Activated CD8-positive, alpha-beta T cell treated with anti-CD3 and anti-CD28 coated beads for 36 hours (primary cell): ENCODE measurements at regions not wholly inside any gene's neighbourhood (a gene's known extent, or its start where the extent isn't known, plus 50 kb on each side); places are given as distances from the start of the nearest gene placed in this dataset.
"Not testable (repeated sequence)": the region's sequence is repeated elsewhere in the genome, so short reads cannot be mapped to it uniquely, and the experiment has no call there.

ENCODE experiments used
- ATAC-seq: fragments of 200-7000 bp; cut with Tn5 transposase; one replicate; pipeline ENCODE4 v1.10.0; 2021; ENCODE audit warnings: mild to moderate bottlenecking, moderate library complexity
- CTCF ChIA-PET: fragments of 350-600 bp; sonication (Branson Sonifier 250); formaldehyde crosslinking; loops from one replicate; lab custom pipeline; 2021; ENCODE audit warnings: antibody characterized with exemption; lab: Charles Lee
- POLR2A ChIA-PET: fragments of 350-600 bp; sonication (Branson Sonifier 250); formaldehyde crosslinking; loops from one replicate; lab custom pipeline; 2021; ENCODE audit warnings: antibody characterized with exemption; lab: Charles Lee
- DNase-seq: peaks from one replicate; pipeline ENCODE4 v3.0.0-alpha.2; 2020
- H3K27ac Mint-ChIP-seq: one replicate; pipeline ENCODE4 v1.8.0; 2021; ENCODE audit warnings: mild to moderate bottlenecking, mixed read lengths
- H3K27me3 Mint-ChIP-seq: one replicate; pipeline ENCODE4 v1.8.0; 2021; ENCODE audit warnings: mixed read lengths
- H3K36me3 Mint-ChIP-seq: one replicate; pipeline ENCODE4 v1.8.0; 2021; ENCODE audit warnings: low read depth, mixed read lengths
- H3K4me1 Mint-ChIP-seq: one replicate; pipeline ENCODE4 v1.8.0; 2021; ENCODE audit warnings: low read depth, mixed read lengths
- H3K4me3 Mint-ChIP-seq: one replicate; pipeline ENCODE4 v1.8.0; 2021; ENCODE audit warnings: mild to moderate bottlenecking, moderate library complexity, mixed read lengths
- H3K9me3 Mint-ChIP-seq: one replicate; pipeline ENCODE4 v1.8.0; 2021; ENCODE audit warnings: mixed read lengths
- intact Hi-C: fragments of 100-400 bp; cut with micrococcal nuclease; formaldehyde crosslinking; loops from one replicate; pipeline ENCODE4 v1.10.0; 2022
- TF ChIP-seq, protein P1 (sequence below): fragments of 200-600 bp; IDR thresholded peaks from one replicate; pipeline ENCODE4 v1.8.0; 2022; ENCODE audit warnings: antibody characterized with exemption, mild to moderate bottlenecking

DNA sequence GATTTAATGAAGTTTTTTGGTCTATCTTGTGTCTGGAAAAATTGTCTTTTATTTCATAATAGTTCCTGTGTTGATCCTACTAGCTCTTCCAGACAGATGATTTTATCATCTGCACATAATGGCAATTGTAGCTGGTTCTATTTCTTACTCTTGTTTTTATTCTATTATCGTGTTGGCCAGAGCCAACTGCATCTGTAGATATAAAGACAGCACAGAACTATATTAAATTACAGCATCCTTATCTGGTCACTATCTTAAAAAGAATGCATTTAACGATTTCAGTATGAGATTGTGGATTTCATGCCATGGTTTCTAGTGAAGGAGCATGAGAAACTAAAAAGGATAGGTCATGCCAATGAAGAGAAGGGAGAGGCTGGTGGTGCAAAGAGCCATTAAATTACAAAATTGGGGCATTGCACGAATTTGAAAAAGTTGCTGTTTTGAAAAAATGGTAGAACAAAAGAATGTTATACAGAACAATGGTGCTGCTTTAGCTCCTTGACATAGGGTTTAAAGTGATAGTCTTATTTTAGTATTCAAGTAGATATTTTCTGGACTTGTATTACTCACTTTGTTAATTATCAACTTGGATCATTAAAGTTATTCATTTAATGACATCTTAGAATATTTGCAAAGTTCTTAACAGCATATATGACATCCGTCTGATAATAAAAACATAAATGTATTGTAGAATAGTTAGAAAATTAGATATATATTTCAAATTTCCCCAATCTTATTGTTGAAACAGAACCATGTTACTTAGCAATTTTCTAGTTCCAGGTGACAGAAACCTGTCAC, 1250.3 kb downstream of the REEP3 start:
- ATAC-seq (no peak), DNase-seq (no peak)
- intact Hi-C loops = no loop called here
- Mint-ChIP-seq H3K27me3 (no peaks in the 10 kb centered on the region), H3K36me3 (no peaks in the 10 kb centered on the region), H3K4me1 (no peaks in the 10 kb centered on the region), H3K9me3 (peaks cover 1% of the 10 kb centered on the region), H3K4me3 (no peak overlapping the region), H3K27ac (no peak overlapping the region)
- ChIA-PET CTCF (no interaction called here), POLR2A (interaction anchor here (0.6 kb wide), 1 partner anchor 1651 kb away, joined by 4 read pairs; no protein-coding TSS in a partner anchor)
- TF ChIP-seq, protein P1, sequence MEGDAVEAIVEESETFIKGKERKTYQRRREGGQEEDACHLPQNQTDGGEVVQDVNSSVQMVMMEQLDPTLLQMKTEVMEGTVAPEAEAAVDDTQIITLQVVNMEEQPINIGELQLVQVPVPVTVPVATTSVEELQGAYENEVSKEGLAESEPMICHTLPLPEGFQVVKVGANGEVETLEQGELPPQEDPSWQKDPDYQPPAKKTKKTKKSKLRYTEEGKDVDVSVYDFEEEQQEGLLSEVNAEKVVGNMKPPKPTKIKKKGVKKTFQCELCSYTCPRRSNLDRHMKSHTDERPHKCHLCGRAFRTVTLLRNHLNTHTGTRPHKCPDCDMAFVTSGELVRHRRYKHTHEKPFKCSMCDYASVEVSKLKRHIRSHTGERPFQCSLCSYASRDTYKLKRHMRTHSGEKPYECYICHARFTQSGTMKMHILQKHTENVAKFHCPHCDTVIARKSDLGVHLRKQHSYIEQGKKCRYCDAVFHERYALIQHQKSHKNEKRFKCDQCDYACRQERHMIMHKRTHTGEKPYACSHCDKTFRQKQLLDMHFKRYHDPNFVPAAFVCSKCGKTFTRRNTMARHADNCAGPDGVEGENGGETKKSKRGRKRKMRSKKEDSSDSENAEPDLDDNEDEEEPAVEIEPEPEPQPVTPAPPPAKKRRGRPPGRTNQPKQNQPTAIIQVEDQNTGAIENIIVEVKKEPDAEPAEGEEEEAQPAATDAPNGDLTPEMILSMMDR = no peak

DNA sequence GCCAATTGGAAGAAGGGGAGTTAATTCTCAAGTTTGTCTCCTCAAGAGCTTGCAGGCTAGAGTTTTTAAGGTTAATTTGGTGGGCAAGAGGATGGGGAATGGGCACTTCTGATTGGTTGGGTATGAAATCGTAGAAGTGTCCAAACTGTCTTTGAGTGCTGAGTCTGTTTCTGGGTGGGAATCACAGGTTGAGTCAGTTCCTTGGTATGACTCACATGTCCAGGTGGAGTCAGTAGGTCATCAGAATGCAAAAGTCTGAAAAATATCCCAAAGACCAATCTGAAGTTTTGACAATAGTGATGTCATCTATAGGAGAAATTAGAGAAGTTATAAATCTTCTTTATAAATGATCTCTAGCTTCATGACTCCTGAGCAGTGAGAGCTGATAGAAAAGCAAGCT, 1252.2 kb downstream of the REEP3 start:
- Mint-ChIP-seq H3K27ac (no peak overlapping the region), H3K4me1 (no peaks in the 10 kb centered on the region), H3K27me3 (no peaks in the 10 kb centered on the region), H3K9me3 (peaks cover 3% of the 10 kb centered on the region), H3K36me3 (no peaks in the 10 kb centered on the region), H3K4me3 (no peak overlapping the region)
- CTCF ChIA-PET = no interaction called here
- POLR2A ChIA-PET = no interaction called here
- intact Hi-C loops = no loop called here
- no peak for ATAC-seq
- TF ChIP-seq, protein P1 = no peak
- no peak for DNase-seq

DNA sequence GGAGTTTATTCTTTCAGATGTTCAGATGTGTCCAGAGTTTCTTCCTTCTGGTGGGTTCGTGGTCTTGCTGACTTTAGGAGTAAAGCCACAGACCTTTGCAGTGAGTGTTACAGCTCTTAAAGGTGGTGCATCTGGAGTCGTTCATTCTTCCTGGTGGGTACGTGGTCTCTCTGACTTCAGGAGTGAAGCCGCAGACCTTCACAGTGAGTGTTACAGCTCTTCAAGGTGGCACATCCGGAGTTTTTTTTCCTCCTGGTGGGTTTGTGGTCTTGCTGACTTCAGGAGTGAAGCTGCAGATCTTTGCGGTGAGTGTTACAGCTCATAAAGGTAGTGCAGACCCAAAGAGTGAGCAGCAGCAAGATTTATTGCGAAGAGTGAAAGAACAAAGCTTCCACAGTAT, 1263.2 kb downstream of the REEP3 start:
- H3K27ac Mint-ChIP-seq, CTCF ChIA-PET, H3K9me3 Mint-ChIP-seq, DNase-seq, H3K36me3 Mint-ChIP-seq, H3K4me1 Mint-ChIP-seq, ATAC-seq, intact Hi-C loops, H3K4me3 Mint-ChIP-seq, POLR2A ChIA-PET, H3K27me3 Mint-ChIP-seq: not testable (repeated sequence)

DNA sequence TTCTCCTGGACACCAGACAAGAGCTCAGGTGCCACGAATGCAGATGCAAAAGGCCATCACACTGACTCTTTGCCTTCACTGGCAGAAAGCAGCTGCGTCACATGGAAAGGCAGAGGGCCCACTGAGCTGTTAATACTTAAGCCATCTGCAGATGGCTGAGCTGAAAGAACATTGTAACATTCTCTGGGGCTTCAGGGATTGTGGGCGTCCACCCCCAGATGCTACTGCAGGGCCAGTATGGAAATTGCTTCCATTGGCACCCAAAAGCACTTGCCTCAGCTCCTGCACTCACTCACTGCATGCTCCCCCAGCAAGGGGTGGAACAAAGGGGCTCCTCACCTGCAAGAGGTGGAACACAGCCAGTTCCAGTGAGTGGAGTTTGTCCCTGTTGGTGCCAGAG, 1264.6 kb downstream of the REEP3 start:
- Mint-ChIP-seq H3K9me3 (peaks cover 3% of the 10 kb centered on the region), H3K4me1 (no peaks in the 10 kb centered on the region), H3K27me3 (no peaks in the 10 kb centered on the region), H3K27ac (no peak overlapping the region), H3K4me3 (no peak overlapping the region), H3K36me3 (no peaks in the 10 kb centered on the region)
- DNase-seq (no peak), ATAC-seq (no peak)
- intact Hi-C loops = no loop called here
- ChIA-PET CTCF (no interaction called here), POLR2A (no interaction called here)
- TF ChIP-seq, protein P1 = no peak

DNA sequence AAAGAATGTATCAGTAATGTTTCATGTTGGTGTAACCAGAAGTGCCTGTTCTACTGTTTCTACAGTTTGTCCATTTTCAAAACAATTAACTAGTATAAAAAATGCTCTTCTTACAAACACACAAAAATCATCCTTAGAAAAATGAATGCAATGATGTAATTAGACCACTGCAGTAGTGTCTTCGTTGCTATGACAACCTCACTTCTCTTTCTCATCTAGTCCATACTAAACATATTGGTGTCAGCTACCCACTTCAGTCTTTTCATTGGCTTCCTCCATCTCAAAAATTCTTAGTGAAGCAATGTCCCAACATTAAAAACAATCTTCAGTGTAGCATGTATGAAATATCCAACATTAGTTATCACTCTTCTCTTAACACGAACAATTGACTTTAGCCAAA, 1265.8 kb downstream of the REEP3 start:
- POLR2A ChIA-PET = no interaction called here
- Mint-ChIP-seq H3K27me3 (no peaks in the 10 kb centered on the region), H3K4me3 (no peak overlapping the region), H3K9me3 (peaks cover 3% of the 10 kb centered on the region), H3K4me1 (no peaks in the 10 kb centered on the region), H3K36me3 (no peaks in the 10 kb centered on the region), H3K27ac (no peak overlapping the region)
- TF ChIP-seq, protein P1 = no peak
- CTCF ChIA-PET = no interaction called here
- intact Hi-C loops = no loop called here
- DNase-seq = no peak
- no peak for ATAC-seq
